GM12878 (cell line): ENCODE measurements at regions not wholly inside any gene's neighbourhood (a gene's known extent, or its start where the extent isn't known, plus 50 kb on each side); places are given as distances from the start of the nearest gene placed in this dataset.

ENCODE experiments used
- ATAC-seq: fragments of 200-7000 bp; cut with Tn5 transposase; 3 replicates; pipeline ENCODE4 v1.9.1; 2020; ENCODE audit warnings: mild to moderate bottlenecking, moderate library complexity
- BruUV-seq: library from RNA; stranded (reverse); fragments of 400-500 nt; replicated peaks from 2 replicates; lab custom pipeline; 2021; lab: Mats Ljungman, UMichigan
- CTCF ChIA-PET: fragments of 300-600 bp; sonication (Branson Sonifier 250); formaldehyde crosslinking; extraction: SDS; loops from one replicate; lab custom pipeline; 2021; ENCODE audit warnings: inconsistent platforms; lab: Yijun Ruan, JAX
- POLR2A ChIA-PET: fragments of 350-600 bp; formaldehyde crosslinking; extraction: SDS; loops from one replicate; lab custom pipeline; 2021; ENCODE audit warnings: inconsistent platforms; lab: Charles Lee
- RAD21 ChIA-PET: fragments of 300-600 bp; sonication (Branson Sonifier 250); formaldehyde crosslinking; loops from one replicate; lab custom pipeline; 2023; ENCODE audit warnings: antibody characterized with exemption; ENCODE audit not compliant: unreplicated experiment; lab: Charles Lee
- SMC1A ChIA-PET: fragments of 300-600 bp; sonication (Branson Sonifier 250); formaldehyde crosslinking; loops from one replicate; lab custom pipeline; 2023; ENCODE audit not compliant: unreplicated experiment, uncharacterized antibody; lab: Charles Lee
- DNase-seq: peaks from one replicate; pipeline ENCODE4 v3.0.0-alpha.2; 2011; ENCODE audit warnings: low read depth, low spot score
- FAIRE-seq: peaks from 3 replicates; lab custom pipeline; 2011; peaks lifted over from hg19 to GRCh38; lab: Jason Lieb, UNC
- H2AFZ ChIP-seq: 2 replicates; pipeline ENCODE4 v1.6.0; 2011; ENCODE audit warnings: low read depth, low read length, control low read depth; ENCODE audit not compliant: control insufficient read depth
- H3K27ac ChIP-seq: 2 replicates; pipeline ENCODE4 v1.5.1; 2011; ENCODE audit warnings: control low read depth; ENCODE audit not compliant: control insufficient read depth, insufficient read depth
- H3K27me3 ChIP-seq, 2 experiments: replicated peaks in 1 of 2; 2 replicates each; pipeline versions ENCODE4 v1.6.0 to v1.6.1; 2011; ENCODE audit warnings: low read length in 1 of 2; ENCODE audit not compliant: control insufficient read depth in 2 of 2, insufficient read depth in 2 of 2
- H3K36me3 ChIP-seq, 2 experiments: 2 replicates each; pipeline ENCODE4 v1.5.1; 2011; ENCODE audit warnings: low read length in 1 of 2; ENCODE audit not compliant: control insufficient read depth in 2 of 2, insufficient read depth in 2 of 2
- H3K4me1 ChIP-seq: 2 replicates; pipeline ENCODE4 v1.6.1; 2011; ENCODE audit warnings: mild to moderate bottlenecking, low read length, moderate library complexity, mixed read lengths; ENCODE audit not compliant: control insufficient read depth, insufficient read depth
- H3K4me2 ChIP-seq: 2 replicates; pipeline ENCODE4 v1.6.0; 2011; ENCODE audit warnings: control low read depth; ENCODE audit not compliant: control insufficient read depth, insufficient read depth
- H3K4me3 ChIP-seq: fragments of 200-600 bp; sonication (generic); 2 replicates; pipeline ENCODE4 v1.5.1; 2016
- H3K79me2 ChIP-seq: 2 replicates; pipeline ENCODE4 v1.6.0; 2011; ENCODE audit warnings: low read length; ENCODE audit not compliant: control insufficient read depth, insufficient read depth
- H3K9ac ChIP-seq: 2 replicates; pipeline ENCODE4 v1.8.0; 2011; ENCODE audit warnings: low read length, control low read depth, mixed read lengths; ENCODE audit not compliant: control insufficient read depth, insufficient read depth
- H3K9me3 ChIP-seq: replicated peaks from 3 replicates; pipeline ENCODE4 v1.5.1; 2011; ENCODE audit warnings: mild to moderate bottlenecking, low read length; ENCODE audit not compliant: control insufficient read depth, insufficient read depth
- H4K20me1 ChIP-seq: 2 replicates; pipeline ENCODE4 v1.6.0; 2011; ENCODE audit not compliant: control insufficient read depth, insufficient read depth
- ATF3 ChIP-seq: IDR thresholded peaks from 2 replicates; pipeline ENCODE4 v1.6.1; 2011; ENCODE audit warnings: low read depth, mild to moderate bottlenecking, low read length, moderate library complexity, borderline replicate concordance; ENCODE audit errors: extremely low read depth
- BACH1 ChIP-seq: fragments of 450-650 bp; IDR thresholded peaks from 2 replicates; pipeline ENCODE4 v1.6.1; 2017; ENCODE audit warnings: mild to moderate bottlenecking, borderline replicate concordance
- BCL3 ChIP-seq: IDR thresholded peaks from 2 replicates; pipeline ENCODE4 v1.6.1; 2011; ENCODE audit warnings: borderline replicate concordance, low read depth, mild to moderate bottlenecking, moderate library complexity, low read length; ENCODE audit not compliant: insufficient read depth, poor library complexity, severe bottlenecking
- CBX3 ChIP-seq: fragments of 200-600 bp; sonication (generic); IDR thresholded peaks from 2 replicates; pipeline ENCODE4 v1.6.1; 2016; ENCODE audit warnings: low read depth, borderline replicate concordance
- EGR1 ChIP-seq, 2 experiments: IDR thresholded peaks; 1 replicate in 1 of 2; 2 replicates in 1 of 2; pipeline ENCODE4 v1.6.1; 2011 to 2012; ENCODE audit warnings: low read depth in 2 of 2, low read length in 2 of 2, borderline replicate concordance in 1 of 2, mild to moderate bottlenecking in 1 of 2, moderate library complexity in 1 of 2
- ESRRA ChIP-seq: IDR thresholded peaks from 2 replicates; pipeline ENCODE4 v1.6.1; 2012; ENCODE audit warnings: mild to moderate bottlenecking, low read length, improper control_type of control experiment
- EZH2 ChIP-seq: IDR thresholded peaks from 2 replicates; pipeline ENCODE4 v1.6.1; 2012; ENCODE audit warnings: low read depth, mild to moderate bottlenecking, control low read depth, inconsistent platforms, low read length, borderline replicate concordance; ENCODE audit not compliant: control insufficient read depth
- JUNB ChIP-seq: IDR thresholded peaks from 2 replicates; pipeline ENCODE4 v1.6.1; 2016; ENCODE audit warnings: antibody characterized with exemption, mild to moderate bottlenecking
- MTA3 ChIP-seq: IDR thresholded peaks from 2 replicates; pipeline ENCODE4 v1.6.1; 2012; ENCODE audit warnings: low read length, inconsistent platforms, borderline replicate concordance
- NR2F1 ChIP-seq: fragments of 450-650 bp; conservative IDR thresholded peaks from 2 replicates; pipeline ENCODE4 v1.6.1; 2017; ENCODE audit warnings: mild to moderate bottlenecking
- POLR2AphosphoS2 ChIP-seq: IDR thresholded peaks from 2 replicates; pipeline ENCODE4 v1.6.1; 2011; ENCODE audit warnings: low read depth, mild to moderate bottlenecking, low read length, improper control_type of control experiment, moderate library complexity
- RB1 ChIP-seq: fragments of 450-650 bp; formaldehyde crosslinking; IDR thresholded peaks from 2 replicates; pipeline ENCODE4 v1.6.1; 2017; ENCODE audit warnings: mild to moderate bottlenecking, borderline replicate concordance
- SREBF1 ChIP-seq: IDR thresholded peaks from 2 replicates; pipeline ENCODE4 v1.6.1; 2012; ENCODE audit warnings: mild to moderate bottlenecking, low read length
- SRF ChIP-seq, 2 experiments: IDR thresholded peaks; 2 replicates each; pipeline ENCODE4 v1.6.1; 2011; ENCODE audit warnings: low read depth in 2 of 2, low read length in 2 of 2, mild to moderate bottlenecking in 1 of 2, moderate library complexity in 1 of 2
- TBL1XR1 ChIP-seq: IDR thresholded peaks from 2 replicates; pipeline ENCODE4 v1.6.1; 2012; ENCODE audit warnings: low read depth, low read length, improper control_type of control experiment
- TCF12 ChIP-seq: IDR thresholded peaks from 2 replicates; pipeline ENCODE4 v1.6.1; 2011; ENCODE audit warnings: low read depth, mild to moderate bottlenecking, low read length
- TCF3 ChIP-seq: IDR thresholded peaks from 2 replicates; pipeline ENCODE4 v1.6.1; 2012; ENCODE audit warnings: low read depth, mild to moderate bottlenecking, low read length, borderline replicate concordance; ENCODE audit not compliant: insufficient read depth
- YBX1 ChIP-seq: fragments of 450-650 bp; IDR thresholded peaks from 2 replicates; pipeline ENCODE4 v1.6.1; 2016; ENCODE audit warnings: antibody characterized with exemption
- ZBTB33 ChIP-seq: fragments of 450-650 bp; IDR thresholded peaks from 2 replicates; pipeline ENCODE4 v1.6.1; 2017; ENCODE audit warnings: mild to moderate bottlenecking
- ZNF384 ChIP-seq: IDR thresholded peaks from 2 replicates; pipeline ENCODE4 v1.6.1; 2012; ENCODE audit warnings: low read depth, mild to moderate bottlenecking, low read length, improper control_type of control experiment, borderline replicate concordance
- WGBS: methylation state at CpG from one replicate; pipeline ENCODE4 v1.1.6; 2016; ENCODE audit warnings: low lambda C conversion rate; ENCODE audit not compliant: insufficient replicate concordance, insufficient coverage; ENCODE audit errors: missing lambda C conversion rate; 5-methylcytosine and 5-hydroxymethylcytosine counted together
- in situ Hi-C: fragments of 300-500 bp; cut with MboI; formaldehyde crosslinking; loops from 9 replicates; pipeline ENCODE4 v1.14.3; 2018; ENCODE audit warnings: mixed read lengths
- intact Hi-C: fragments of 100-400 bp; cut with micrococcal nuclease; formaldehyde crosslinking; loops from one replicate; pipeline ENCODE4 v1.14.2; 2022; ENCODE audit not compliant: unreplicated experiment

- TF ChIP-seq TCF12 = no peak
- TF ChIP-seq ZNF384 = no peak
- TF ChIP-seq ESRRA = no peak
- no peak for TF ChIP-seq EGR1 (IDR thresholded peaks at IDR 0.05; ENCODE audit: borderline replicate concordance in 1 of 2, low read depth in 2 of 2, low read length in 2 of 2)
These were observed 372.6 kb downstream of the AEBP2 start (continued) for GRCh38 chr12:19811922-19812321.

GRCh38 chr12:19819231-19819630 lies 379.9 kb downstream of the AEBP2 start:
- H3K27me3 ChIP-seq = no peaks in the 10 kb centered on the region
- no peak overlapping the region for H3K27ac ChIP-seq
- no peak overlapping the region for H2AFZ ChIP-seq
- no peaks in the 10 kb centered on the region for H3K79me2 ChIP-seq
- intact Hi-C loops = no loop called here
- ChIA-PET RAD21 (no interaction called here), CTCF (no interaction called here), SMC1A (interaction anchor here (1.2 kb wide), 1 partner anchor 10 kb away, joined by 4 read pairs; no protein-coding TSS in a partner anchor), POLR2A (interaction anchor here (0.6 kb wide), 1 partner anchor 1757 kb away, joined by 3 read pairs; no protein-coding TSS in a partner anchor)
- FAIRE-seq = no peak
- no peak for ATAC-seq
- 36% methylated on average over 4 of the region's 4 CpGs for WGBS
- no peak overlapping the region for H3K9ac ChIP-seq
- DNase-seq = no peak
- no TSS peak for BruUV-seq
- in situ Hi-C loops = no loop called here
- no peaks in the 10 kb centered on the region for H3K36me3 ChIP-seq
- H3K4me2 ChIP-seq = no peak overlapping the region
- no peak overlapping the region for H3K4me3 ChIP-seq
- no peaks in the 10 kb centered on the region for H4K20me1 ChIP-seq
- H3K4me1 ChIP-seq = no peaks in the 10 kb centered on the region
- H3K9me3 ChIP-seq = no peaks in the 10 kb centered on the region; the same call in 2 of the 3 replicates
- TF ChIP-seq BCL3 (no peak), EZH2 (no peak), ZBTB33 (no peak), MTA3 (no peak), ATF3 (no peak), YBX1 (no peak), JUNB (no peak), SREBF1 (no peak), SRF (IDR thresholded peaks at IDR 0.05; ENCODE audit: low read depth in 2 of 2, low read length in 2 of 2) (no peak), TCF3 (no peak), ESRRA (no peak), BACH1 (no peak), RB1 (no peak), POLR2AphosphoS2 (no peak), TBL1XR1 (no peak), NR2F1 (no peak), CBX3 (no peak)
